Panc1 (cell line): ENCODE measurements at regions not wholly inside any gene's neighbourhood (a gene's known extent, or its start where the extent isn't known, plus 50 kb on each side); places are given as distances from the start of the nearest gene placed in this dataset.

ENCODE experiments used
- ATAC-seq: fragments of 200-7000 bp; cut with Tn5 transposase; 2 replicates; pipeline ENCODE4 v1.9.1; 2020; ENCODE audit warnings: mild to moderate bottlenecking, moderate library complexity
- BruUV-seq: library from RNA; stranded (reverse); fragments of 400-500 nt; replicated peaks from 2 replicates; lab custom pipeline; 2021; lab: Mats Ljungman, UMichigan
- CTCF ChIA-PET: fragments of 300-600 bp; sonication (Branson Sonifier 250); formaldehyde crosslinking; loops from one replicate; lab custom pipeline; 2022; ENCODE audit warnings: antibody characterized with exemption; lab: Charles Lee
- POLR2A ChIA-PET: fragments of 300-600 bp; sonication (Branson Sonifier 250); formaldehyde crosslinking; loops from one replicate; lab custom pipeline; 2022; ENCODE audit warnings: antibody characterized with exemption; lab: Charles Lee
- DNase-seq: peaks from one replicate; pipeline ENCODE4 v3.0.0-alpha.2; 2010; ENCODE audit warnings: low read depth, low spot score
- H3K27ac ChIP-seq: 2 replicates; pipeline ENCODE4 v1.5.1; 2011; ENCODE audit warnings: mild to moderate bottlenecking, low read length, inconsistent platforms
- H3K27me3 ChIP-seq: fragments of 200-500 bp; sonication (Bioruptor generic); 2 replicates; pipeline ENCODE4 v1.6.0; 2014; ENCODE audit warnings: low read length, inconsistent platforms; ENCODE audit not compliant: control insufficient read depth, insufficient read depth
- H3K36me3 ChIP-seq: fragments of 200-500 bp; sonication (Bioruptor generic); 2 replicates; pipeline ENCODE4 v1.5.1; 2014; ENCODE audit warnings: inconsistent platforms, mild to moderate bottlenecking, low read length, moderate library complexity; ENCODE audit not compliant: control insufficient read depth, insufficient read depth
- H3K4me1 ChIP-seq: 2 replicates; pipeline ENCODE4 v1.5.1; 2011; ENCODE audit warnings: inconsistent platforms, mild to moderate bottlenecking, low read length, moderate library complexity; ENCODE audit not compliant: control insufficient read depth, insufficient read depth
- H3K4me3 ChIP-seq, 2 experiments: 2 replicates each; pipeline ENCODE4 v1.5.1; 2011 to 2012; ENCODE audit warnings: low read depth in 2 of 2, low read length in 2 of 2, mild to moderate bottlenecking in 2 of 2, inconsistent platforms in 1 of 2, moderate library complexity in 1 of 2
- H3K9me3 ChIP-seq: fragments of 200-500 bp; sonication (Bioruptor generic); 2 replicates; pipeline ENCODE4 v1.5.1; 2014; ENCODE audit warnings: low read depth, mild to moderate bottlenecking, inconsistent platforms, low read length, moderate library complexity; ENCODE audit not compliant: control insufficient read depth, insufficient read depth
- POLR2AphosphoS5 ChIP-seq: IDR thresholded peaks from 2 replicates; pipeline ENCODE4 v1.6.1; 2012; ENCODE audit warnings: mild to moderate bottlenecking, low read depth, low read length, moderate library complexity
- SIN3A ChIP-seq: IDR thresholded peaks from 2 replicates; pipeline ENCODE4 v1.6.1; 2012; ENCODE audit warnings: low read depth, mild to moderate bottlenecking, low read length, moderate library complexity, borderline replicate concordance; ENCODE audit not compliant: insufficient read depth
- TCF7L2 ChIP-seq: IDR thresholded peaks from 2 replicates; pipeline ENCODE4 v1.6.1; 2011; ENCODE audit warnings: mild to moderate bottlenecking, low read depth, low read length, inconsistent platforms
- in situ Hi-C: cut with HindIII; loops from 2 replicates; pipeline ENCODE4 v1.10.0; 2016; ENCODE audit warnings: low sequenced_read_pairs, low pct_unique_long_range_greater_than_20kb
- intact Hi-C: fragments of 100-400 bp; cut with micrococcal nuclease; formaldehyde crosslinking; loops from one replicate; pipeline ENCODE4 v1.10.0; 2022; ENCODE audit not compliant: unreplicated experiment
- TF ChIP-seq, protein P1 (sequence below), 2 experiments: IDR thresholded peaks; 2 replicates each; pipeline ENCODE4 v1.6.1; 2011 to 2012; ENCODE audit warnings: low read depth in 2 of 2, control low read depth in 1 of 2, low read length in 1 of 2, mild to moderate bottlenecking in 1 of 2, moderate library complexity in 1 of 2; ENCODE audit not compliant: insufficient read depth in 1 of 2
- TF ChIP-seq, protein P2 (sequence below): fragments of 450-650 bp; IDR thresholded peaks from 2 replicates; pipeline ENCODE4 v1.5.1; 2017; ENCODE audit warnings: mild to moderate bottlenecking

DNA sequence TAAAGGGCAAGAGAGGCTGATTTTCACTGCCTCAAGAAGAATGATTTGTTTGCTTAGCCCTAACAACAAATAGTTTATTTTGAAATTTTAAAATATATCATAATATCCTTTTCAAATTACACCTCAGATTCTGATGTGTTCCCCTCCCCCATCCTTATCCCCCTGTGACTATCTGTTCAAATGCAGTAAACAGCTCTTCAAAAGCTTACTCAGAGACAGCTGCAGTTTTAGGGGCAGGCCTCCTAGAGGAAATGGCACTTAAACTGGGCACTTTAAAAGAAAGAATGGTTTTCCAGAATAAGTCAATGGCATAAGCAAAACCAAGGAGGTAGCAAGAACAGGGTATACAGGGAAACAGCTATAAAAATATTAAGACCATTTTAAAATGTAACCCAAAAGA, 118.6 kb upstream of the UST start:
- in situ Hi-C loops, result no loop called here
- no peak overlapping the region for H3K4me3 ChIP-seq
- POLR2A ChIA-PET, result no interaction called here
- no peak for DNase-seq
- H3K27me3 ChIP-seq, result no peaks in the 10 kb centered on the region
- no peaks in the 10 kb centered on the region for H3K9me3 ChIP-seq
- intact Hi-C loops, result no loop called here
- CTCF ChIA-PET, result no interaction called here
- no peaks in the 10 kb centered on the region for H3K4me1 ChIP-seq
- TF ChIP-seq TCF7L2 (no peak), SIN3A (no peak), POLR2AphosphoS5 (no peak)
- TF ChIP-seq, protein P1, sequence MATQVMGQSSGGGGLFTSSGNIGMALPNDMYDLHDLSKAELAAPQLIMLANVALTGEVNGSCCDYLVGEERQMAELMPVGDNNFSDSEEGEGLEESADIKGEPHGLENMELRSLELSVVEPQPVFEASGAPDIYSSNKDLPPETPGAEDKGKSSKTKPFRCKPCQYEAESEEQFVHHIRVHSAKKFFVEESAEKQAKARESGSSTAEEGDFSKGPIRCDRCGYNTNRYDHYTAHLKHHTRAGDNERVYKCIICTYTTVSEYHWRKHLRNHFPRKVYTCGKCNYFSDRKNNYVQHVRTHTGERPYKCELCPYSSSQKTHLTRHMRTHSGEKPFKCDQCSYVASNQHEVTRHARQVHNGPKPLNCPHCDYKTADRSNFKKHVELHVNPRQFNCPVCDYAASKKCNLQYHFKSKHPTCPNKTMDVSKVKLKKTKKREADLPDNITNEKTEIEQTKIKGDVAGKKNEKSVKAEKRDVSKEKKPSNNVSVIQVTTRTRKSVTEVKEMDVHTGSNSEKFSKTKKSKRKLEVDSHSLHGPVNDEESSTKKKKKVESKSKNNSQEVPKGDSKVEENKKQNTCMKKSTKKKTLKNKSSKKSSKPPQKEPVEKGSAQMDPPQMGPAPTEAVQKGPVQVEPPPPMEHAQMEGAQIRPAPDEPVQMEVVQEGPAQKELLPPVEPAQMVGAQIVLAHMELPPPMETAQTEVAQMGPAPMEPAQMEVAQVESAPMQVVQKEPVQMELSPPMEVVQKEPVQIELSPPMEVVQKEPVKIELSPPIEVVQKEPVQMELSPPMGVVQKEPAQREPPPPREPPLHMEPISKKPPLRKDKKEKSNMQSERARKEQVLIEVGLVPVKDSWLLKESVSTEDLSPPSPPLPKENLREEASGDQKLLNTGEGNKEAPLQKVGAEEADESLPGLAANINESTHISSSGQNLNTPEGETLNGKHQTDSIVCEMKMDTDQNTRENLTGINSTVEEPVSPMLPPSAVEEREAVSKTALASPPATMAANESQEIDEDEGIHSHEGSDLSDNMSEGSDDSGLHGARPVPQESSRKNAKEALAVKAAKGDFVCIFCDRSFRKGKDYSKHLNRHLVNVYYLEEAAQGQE (IDR thresholded peaks at IDR 0.05; ENCODE audit: insufficient read depth in 1 of 2, low read depth in 2 of 2, low read length in 1 of 2), result no peak
- TF ChIP-seq, protein P2, sequence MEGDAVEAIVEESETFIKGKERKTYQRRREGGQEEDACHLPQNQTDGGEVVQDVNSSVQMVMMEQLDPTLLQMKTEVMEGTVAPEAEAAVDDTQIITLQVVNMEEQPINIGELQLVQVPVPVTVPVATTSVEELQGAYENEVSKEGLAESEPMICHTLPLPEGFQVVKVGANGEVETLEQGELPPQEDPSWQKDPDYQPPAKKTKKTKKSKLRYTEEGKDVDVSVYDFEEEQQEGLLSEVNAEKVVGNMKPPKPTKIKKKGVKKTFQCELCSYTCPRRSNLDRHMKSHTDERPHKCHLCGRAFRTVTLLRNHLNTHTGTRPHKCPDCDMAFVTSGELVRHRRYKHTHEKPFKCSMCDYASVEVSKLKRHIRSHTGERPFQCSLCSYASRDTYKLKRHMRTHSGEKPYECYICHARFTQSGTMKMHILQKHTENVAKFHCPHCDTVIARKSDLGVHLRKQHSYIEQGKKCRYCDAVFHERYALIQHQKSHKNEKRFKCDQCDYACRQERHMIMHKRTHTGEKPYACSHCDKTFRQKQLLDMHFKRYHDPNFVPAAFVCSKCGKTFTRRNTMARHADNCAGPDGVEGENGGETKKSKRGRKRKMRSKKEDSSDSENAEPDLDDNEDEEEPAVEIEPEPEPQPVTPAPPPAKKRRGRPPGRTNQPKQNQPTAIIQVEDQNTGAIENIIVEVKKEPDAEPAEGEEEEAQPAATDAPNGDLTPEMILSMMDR, result no peak
- no peak overlapping the region for H3K27ac ChIP-seq
- no peaks in the 10 kb centered on the region for H3K36me3 ChIP-seq
- no TSS peak for BruUV-seq
- no peak for ATAC-seq

DNA sequence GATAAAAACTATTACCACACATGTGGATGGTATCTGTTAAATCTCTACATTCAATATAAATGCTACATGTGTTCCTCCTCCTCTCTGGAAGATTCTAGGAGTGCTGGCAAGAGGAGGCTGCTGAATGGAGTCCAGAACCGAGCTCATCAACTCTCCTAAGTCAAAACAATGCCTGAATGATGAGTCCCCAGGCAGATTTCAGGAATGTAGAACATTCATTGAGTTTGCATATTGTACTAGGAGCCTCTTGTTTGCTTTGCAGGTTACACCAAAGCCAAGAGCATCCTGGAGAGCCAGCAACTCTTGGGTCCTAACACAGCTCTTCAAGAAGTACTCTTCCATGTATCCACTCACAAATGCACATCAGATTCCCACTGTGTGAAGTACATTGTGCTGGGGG, 117.6 kb upstream of the UST start:
- Histone ChIP-seq H3K27me3 (no peaks in the 10 kb centered on the region), H3K36me3 (no peaks in the 10 kb centered on the region), H3K27ac (no peak overlapping the region), H3K4me3 (no peak overlapping the region), H3K9me3 (no peaks in the 10 kb centered on the region), H3K4me1 (no peaks in the 10 kb centered on the region)
- POLR2A ChIA-PET, result no interaction called here
- BruUV-seq, result no TSS peak
- in situ Hi-C loops, result no loop called here
- CTCF ChIA-PET, result no interaction called here
- ATAC-seq (no peak), DNase-seq (no peak)
- no peak for TF ChIP-seq TCF7L2
- TF ChIP-seq SIN3A, result no peak
- TF ChIP-seq, protein P1 (IDR thresholded peaks at IDR 0.05; ENCODE audit: insufficient read depth in 1 of 2, low read depth in 2 of 2, low read length in 1 of 2), result no peak
- no peak for TF ChIP-seq POLR2AphosphoS5
- TF ChIP-seq, protein P2, result no peak
- intact Hi-C loops, result no loop called here
